DOHH2 (cell line): ENCODE measurements at regions not wholly inside any gene's neighbourhood (a gene's known extent, or its start where the extent isn't known, plus 50 kb on each side); places are given as distances from the start of the nearest gene placed in this dataset.

Source experiments
- H3F3A ChIP-seq: fragments of 200-600 bp; sonication (generic), shearing (Covaris generic); 2 replicates; pipeline ENCODE4 v1.6.0; 2016; ENCODE audit warnings: antibody characterized with exemption, mild to moderate bottlenecking; ENCODE audit not compliant: control insufficient read depth, insufficient read depth
- H3K27ac ChIP-seq: fragments of 200-600 bp; sonication (generic); 2 replicates; pipeline ENCODE4 v1.5.1; 2014; ENCODE audit warnings: low read depth, mild to moderate bottlenecking, low read length, moderate library complexity
- H3K27me3 ChIP-seq: fragments of 200-600 bp; sonication (generic); 2 replicates; pipeline ENCODE4 v1.6.1; 2014; ENCODE audit warnings: mild to moderate bottlenecking, low read length, mixed read lengths; ENCODE audit not compliant: control insufficient read depth
- H3K36me3 ChIP-seq: fragments of 200-600 bp; sonication (generic); 2 replicates; pipeline ENCODE4 v1.6.1; 2014; ENCODE audit warnings: mild to moderate bottlenecking, low read length, moderate library complexity, mixed read lengths; ENCODE audit not compliant: control insufficient read depth
- H3K4me1 ChIP-seq: fragments of 200-600 bp; sonication (generic); 2 replicates; pipeline ENCODE4 v1.6.1; 2014; ENCODE audit warnings: mild to moderate bottlenecking, low read length, mixed read lengths; ENCODE audit not compliant: control insufficient read depth
- H3K4me2 ChIP-seq: fragments of 200-600 bp; sonication (generic); 2 replicates; pipeline ENCODE4 v1.6.0; 2014; ENCODE audit warnings: mild to moderate bottlenecking, low read length, moderate library complexity
- H3K4me3 ChIP-seq: fragments of 200-600 bp; sonication (generic); 2 replicates; pipeline ENCODE4 v1.5.1; 2014; ENCODE audit warnings: mild to moderate bottlenecking, low read length, mixed read lengths
- H3K79me2 ChIP-seq: fragments of 200-600 bp; sonication (generic); 2 replicates; pipeline ENCODE4 v1.6.1; 2014; ENCODE audit warnings: mild to moderate bottlenecking, low read length, mixed read lengths; ENCODE audit not compliant: control insufficient read depth
- H3K9me2 ChIP-seq: fragments of 200-600 bp; sonication (generic); replicated peaks from 2 replicates; pipeline ENCODE4 v1.6.1; 2014; ENCODE audit warnings: mild to moderate bottlenecking, low read length, mixed read lengths; ENCODE audit not compliant: control insufficient read depth
- H3K9me3 ChIP-seq: fragments of 200-600 bp; sonication (generic); 2 replicates; pipeline ENCODE4 v1.6.1; 2014; ENCODE audit warnings: antibody characterized with exemption, low read length, mixed read lengths; ENCODE audit not compliant: control insufficient read depth, insufficient read depth
- H4K20me1 ChIP-seq: fragments of 200-600 bp; sonication (generic); 2 replicates; pipeline ENCODE4 v1.6.0; 2014; ENCODE audit warnings: low read depth, mild to moderate bottlenecking, antibody characterized with exemption, low read length, moderate library complexity; ENCODE audit not compliant: control insufficient read depth, insufficient read depth
- EZH2phosphoT487 ChIP-seq: fragments of 200-600 bp; sonication (generic); IDR thresholded peaks from 2 replicates; pipeline ENCODE4 v1.6.1; 2017; ENCODE audit warnings: borderline replicate concordance, mild to moderate bottlenecking, antibody characterized with exemption, low read length, moderate library complexity, mixed read lengths
- TF ChIP-seq, protein P1 (sequence below): fragments of 200-600 bp; sonication (generic); IDR thresholded peaks from one replicate; pipeline ENCODE4 v1.5.1; 2014; ENCODE audit warnings: antibody characterized with exemption, mild to moderate bottlenecking, low read depth, low read length; ENCODE audit not compliant: poor library complexity, severe bottlenecking

DNA sequence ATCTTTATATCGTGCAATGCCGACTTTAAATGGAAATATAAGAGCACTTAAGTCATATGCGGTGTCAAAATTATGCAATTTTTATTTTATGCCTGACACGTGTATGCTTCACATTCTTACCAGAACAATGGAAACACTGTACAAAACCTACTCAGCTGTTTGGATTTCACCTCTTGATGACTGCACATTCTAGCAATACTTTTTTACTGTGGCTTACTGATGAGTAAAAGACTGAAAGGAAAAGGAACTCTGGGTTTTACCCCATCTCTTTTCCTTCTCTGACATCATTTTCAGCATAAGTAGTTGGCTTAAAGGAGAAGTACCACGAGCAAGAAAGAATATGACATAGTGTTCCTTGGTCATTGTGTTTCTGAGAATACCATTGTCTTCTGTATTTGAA is 142.8 kb downstream of the POLR2M start:
- Histone ChIP-seq H3K9me2 (no peaks in the 10 kb centered on the region), H3K27ac (no peak overlapping the region), H3F3A (no peaks in the 10 kb centered on the region), H3K36me3 (no peaks in the 10 kb centered on the region), H3K4me1 (no peaks in the 10 kb centered on the region), H3K79me2 (no peaks in the 10 kb centered on the region), H3K27me3 (no peaks in the 10 kb centered on the region; the same call in 1 of the 2 replicates), H4K20me1 (no peaks in the 10 kb centered on the region), H3K4me3 (no peak overlapping the region), H3K9me3 (no peaks in the 10 kb centered on the region), H3K4me2 (no peak overlapping the region)
- TF ChIP-seq, protein P1, sequence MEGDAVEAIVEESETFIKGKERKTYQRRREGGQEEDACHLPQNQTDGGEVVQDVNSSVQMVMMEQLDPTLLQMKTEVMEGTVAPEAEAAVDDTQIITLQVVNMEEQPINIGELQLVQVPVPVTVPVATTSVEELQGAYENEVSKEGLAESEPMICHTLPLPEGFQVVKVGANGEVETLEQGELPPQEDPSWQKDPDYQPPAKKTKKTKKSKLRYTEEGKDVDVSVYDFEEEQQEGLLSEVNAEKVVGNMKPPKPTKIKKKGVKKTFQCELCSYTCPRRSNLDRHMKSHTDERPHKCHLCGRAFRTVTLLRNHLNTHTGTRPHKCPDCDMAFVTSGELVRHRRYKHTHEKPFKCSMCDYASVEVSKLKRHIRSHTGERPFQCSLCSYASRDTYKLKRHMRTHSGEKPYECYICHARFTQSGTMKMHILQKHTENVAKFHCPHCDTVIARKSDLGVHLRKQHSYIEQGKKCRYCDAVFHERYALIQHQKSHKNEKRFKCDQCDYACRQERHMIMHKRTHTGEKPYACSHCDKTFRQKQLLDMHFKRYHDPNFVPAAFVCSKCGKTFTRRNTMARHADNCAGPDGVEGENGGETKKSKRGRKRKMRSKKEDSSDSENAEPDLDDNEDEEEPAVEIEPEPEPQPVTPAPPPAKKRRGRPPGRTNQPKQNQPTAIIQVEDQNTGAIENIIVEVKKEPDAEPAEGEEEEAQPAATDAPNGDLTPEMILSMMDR, result no peak
- no peak for TF ChIP-seq EZH2phosphoT487

DNA sequence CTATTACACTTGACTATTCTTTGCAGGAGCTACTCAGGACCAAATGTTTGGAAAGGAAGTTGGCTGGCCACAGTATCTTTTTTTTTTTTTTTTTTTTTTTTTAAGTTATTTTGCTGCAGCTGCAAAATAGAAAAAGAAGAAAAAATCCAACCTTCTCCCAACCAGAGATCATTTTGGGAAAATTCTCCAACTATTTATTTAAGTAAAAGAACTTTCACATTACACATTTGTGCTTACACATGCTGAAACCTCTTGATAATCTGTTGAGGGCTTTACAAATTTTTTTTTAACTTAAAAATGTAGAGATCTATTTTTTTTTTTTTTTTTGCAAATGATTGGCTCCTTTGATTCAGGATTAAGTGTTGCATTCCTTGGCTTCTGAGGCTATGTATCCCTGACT is 148.0 kb downstream of the POLR2M start:
- Histone ChIP-seq H3K9me2 (no peaks in the 10 kb centered on the region), H3K4me1 (no peaks in the 10 kb centered on the region), H3K4me3 (no peak overlapping the region), H3K4me2 (no peak overlapping the region), H3K79me2 (no peaks in the 10 kb centered on the region), H4K20me1 (no peaks in the 10 kb centered on the region), H3K27ac (no peak overlapping the region), H3K36me3 (no peaks in the 10 kb centered on the region), H3F3A (no peaks in the 10 kb centered on the region), H3K9me3 (no peaks in the 10 kb centered on the region), H3K27me3 (peaks cover 11% of the 10 kb centered on the region)
- TF ChIP-seq, protein P1, result no peak
- no peak for TF ChIP-seq EZH2phosphoT487

DNA sequence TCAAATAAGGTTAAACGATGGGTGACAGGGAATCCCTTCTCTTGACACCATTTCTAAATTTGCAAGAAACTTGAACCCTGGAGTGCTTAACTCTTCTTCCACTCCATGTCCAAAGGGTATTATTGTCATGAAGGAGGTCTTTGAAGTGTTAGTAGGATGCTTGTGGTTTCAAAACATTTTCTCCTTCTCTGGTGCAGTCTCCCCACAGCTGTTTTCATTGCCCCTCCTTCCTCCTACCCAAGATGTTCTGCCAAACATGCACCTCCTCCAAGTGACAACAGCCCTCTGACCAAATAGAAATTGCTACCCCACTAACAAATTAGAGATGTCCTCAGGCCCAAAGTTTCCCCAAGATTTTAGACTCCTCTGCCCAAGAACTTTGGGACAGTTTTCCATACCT is 151.4 kb downstream of the POLR2M start:
- Histone ChIP-seq H3K4me1 (no peaks in the 10 kb centered on the region), H3K9me3 (no peaks in the 10 kb centered on the region), H3K27me3 (peaks cover 16% of the 10 kb centered on the region), H3K4me2 (no peak overlapping the region), H4K20me1 (no peaks in the 10 kb centered on the region), H3K36me3 (no peaks in the 10 kb centered on the region), H3K4me3 (no peak overlapping the region), H3K9me2 (no peaks in the 10 kb centered on the region), H3K79me2 (no peaks in the 10 kb centered on the region), H3K27ac (no peak overlapping the region), H3F3A (no peaks in the 10 kb centered on the region)
- TF ChIP-seq, protein P1, result no peak
- no peak for TF ChIP-seq EZH2phosphoT487
